Lower lobe of right lung (tissue), 2 donors: ENCODE measurements at regions not wholly inside any gene's neighbourhood (a gene's known extent, or its start where the extent isn't known, plus 50 kb on each side); places are given as distances from the start of the nearest gene placed in this dataset.

Source experiments
- ATAC-seq, 2 donors: fragments of 200-7000 bp; cut with Tn5 transposase; one replicate each; pipeline ENCODE4 v1.9.1; 2020 to 2022; ENCODE audit warnings: mild to moderate bottlenecking in 2 of 2, moderate library complexity in 2 of 2
- DNase-seq: peaks from one replicate; pipeline ENCODE4 v3.0.0-alpha.2; 2020
- H3K27ac ChIP-seq: fragments of 200-600 bp; one replicate; pipeline ENCODE4 v1.8.0; 2022
- H3K27me3 ChIP-seq: fragments of 200-600 bp; one replicate; pipeline ENCODE4 v1.8.0; 2022; ENCODE audit warnings: low read depth
- H3K36me3 ChIP-seq: fragments of 200-600 bp; one replicate; pipeline ENCODE4 v1.8.0; 2022; ENCODE audit warnings: mild to moderate bottlenecking
- H3K4me1 ChIP-seq: fragments of 200-600 bp; one replicate; pipeline ENCODE4 v1.8.0; 2022
- H3K4me3 ChIP-seq: fragments of 200-600 bp; one replicate; pipeline ENCODE4 v1.8.0; 2022; ENCODE audit warnings: mild to moderate bottlenecking
- H3K9me3 ChIP-seq: fragments of 200-600 bp; one replicate; pipeline ENCODE4 v1.8.0; 2022
- intact Hi-C: fragments of 100-400 bp; cut with DNase I; formaldehyde crosslinking; loops from one replicate; pipeline ENCODE4 v1.11.0; 2022
- TF ChIP-seq, protein P1 (sequence below): fragments of 200-600 bp; IDR thresholded peaks from one replicate; pipeline ENCODE4 v1.8.0; 2022; ENCODE audit warnings: antibody characterized with exemption, mild to moderate bottlenecking
- donor health status: DM: no; HTN: yes; CAD: no; lungs with severe emphysema.

DNA sequence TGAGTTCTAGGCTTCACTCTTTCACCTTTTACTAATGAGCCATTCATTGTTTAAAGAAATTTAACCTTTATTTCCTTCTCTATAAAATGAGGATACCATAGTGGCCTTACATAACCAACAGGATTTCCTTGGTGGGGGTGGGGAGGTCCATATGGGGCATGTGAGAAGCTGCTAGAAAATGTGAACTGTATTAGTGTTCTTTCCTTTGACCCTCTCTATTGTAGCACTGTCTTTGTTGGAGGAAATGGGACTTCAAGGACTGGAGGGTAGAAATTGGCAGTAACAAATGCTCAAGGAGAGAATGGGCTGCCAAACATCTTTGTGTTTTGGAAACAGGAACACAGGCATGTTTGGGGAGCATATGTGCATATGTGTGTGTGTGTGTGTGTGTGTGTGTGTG lies 468.7 kb upstream of the ZEB2 start:
- no peak overlapping the region for H3K4me3 ChIP-seq
- no peaks in the 10 kb centered on the region for H3K4me1 ChIP-seq
- intact Hi-C loops: no loop called here
- H3K9me3 ChIP-seq: no peaks in the 10 kb centered on the region
- TF ChIP-seq, protein P1, sequence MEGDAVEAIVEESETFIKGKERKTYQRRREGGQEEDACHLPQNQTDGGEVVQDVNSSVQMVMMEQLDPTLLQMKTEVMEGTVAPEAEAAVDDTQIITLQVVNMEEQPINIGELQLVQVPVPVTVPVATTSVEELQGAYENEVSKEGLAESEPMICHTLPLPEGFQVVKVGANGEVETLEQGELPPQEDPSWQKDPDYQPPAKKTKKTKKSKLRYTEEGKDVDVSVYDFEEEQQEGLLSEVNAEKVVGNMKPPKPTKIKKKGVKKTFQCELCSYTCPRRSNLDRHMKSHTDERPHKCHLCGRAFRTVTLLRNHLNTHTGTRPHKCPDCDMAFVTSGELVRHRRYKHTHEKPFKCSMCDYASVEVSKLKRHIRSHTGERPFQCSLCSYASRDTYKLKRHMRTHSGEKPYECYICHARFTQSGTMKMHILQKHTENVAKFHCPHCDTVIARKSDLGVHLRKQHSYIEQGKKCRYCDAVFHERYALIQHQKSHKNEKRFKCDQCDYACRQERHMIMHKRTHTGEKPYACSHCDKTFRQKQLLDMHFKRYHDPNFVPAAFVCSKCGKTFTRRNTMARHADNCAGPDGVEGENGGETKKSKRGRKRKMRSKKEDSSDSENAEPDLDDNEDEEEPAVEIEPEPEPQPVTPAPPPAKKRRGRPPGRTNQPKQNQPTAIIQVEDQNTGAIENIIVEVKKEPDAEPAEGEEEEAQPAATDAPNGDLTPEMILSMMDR: no peak
- DNase-seq (no peak), ATAC-seq (no peak)
- H3K27ac ChIP-seq: no peak overlapping the region
- no peaks in the 10 kb centered on the region for H3K27me3 ChIP-seq
- no peaks in the 10 kb centered on the region for H3K36me3 ChIP-seq

DNA sequence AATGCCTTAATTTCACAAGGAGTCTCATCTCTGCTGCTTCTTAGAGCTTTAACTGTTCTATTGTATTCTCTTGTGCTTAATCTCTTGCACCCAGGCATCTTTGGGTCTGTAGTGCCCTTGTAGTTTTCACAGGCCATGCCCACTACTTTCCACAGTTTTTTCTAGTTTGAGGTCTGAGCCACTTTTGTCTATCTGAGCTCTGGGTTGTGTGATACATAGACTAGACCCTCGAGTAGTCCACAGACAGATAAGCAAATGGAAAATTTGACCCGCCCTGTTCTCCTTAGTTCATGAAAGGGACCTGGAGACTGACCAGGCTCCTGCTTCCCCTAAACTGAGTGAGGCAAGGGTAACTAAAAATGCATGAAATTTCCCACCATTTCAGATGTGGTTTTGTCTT lies 466.8 kb upstream of the ZEB2 start:
- ATAC-seq: no peak
- DNase-seq: no peak
- Histone ChIP-seq H3K9me3 (no peaks in the 10 kb centered on the region), H3K27ac (no peak overlapping the region), H3K36me3 (no peaks in the 10 kb centered on the region), H3K4me3 (no peak overlapping the region), H3K4me1 (no peaks in the 10 kb centered on the region), H3K27me3 (no peaks in the 10 kb centered on the region)
- intact Hi-C loops: no loop called here
- TF ChIP-seq, protein P1: no peak

DNA sequence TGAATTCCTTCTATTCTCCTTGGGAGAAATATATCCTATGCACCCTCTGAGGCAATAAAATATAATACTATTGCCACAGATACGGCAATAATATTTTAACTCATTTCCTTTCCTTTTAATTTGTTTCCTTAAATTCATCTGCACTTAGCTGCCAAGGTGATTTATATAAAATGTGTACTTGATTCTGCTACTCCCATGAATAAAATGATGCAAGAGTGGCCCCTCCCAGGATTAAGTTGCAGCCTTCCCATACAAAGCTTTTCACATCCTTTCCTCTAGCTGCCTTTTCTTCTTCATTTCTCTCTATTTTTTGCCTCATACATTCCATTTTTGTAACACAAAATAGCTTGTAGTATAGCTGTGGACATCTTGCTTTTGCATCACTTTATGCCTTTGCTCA lies 464.1 kb upstream of the ZEB2 start:
- TF ChIP-seq, protein P1: no peak
- intact Hi-C loops: no loop called here
- H3K36me3 ChIP-seq: no peaks in the 10 kb centered on the region
- no peaks in the 10 kb centered on the region for H3K4me1 ChIP-seq
- H3K27ac ChIP-seq: no peak overlapping the region
- H3K27me3 ChIP-seq: no peaks in the 10 kb centered on the region
- no peaks in the 10 kb centered on the region for H3K9me3 ChIP-seq
- DNase-seq (no peak), ATAC-seq (no peak)
- no peak overlapping the region for H3K4me3 ChIP-seq

DNA sequence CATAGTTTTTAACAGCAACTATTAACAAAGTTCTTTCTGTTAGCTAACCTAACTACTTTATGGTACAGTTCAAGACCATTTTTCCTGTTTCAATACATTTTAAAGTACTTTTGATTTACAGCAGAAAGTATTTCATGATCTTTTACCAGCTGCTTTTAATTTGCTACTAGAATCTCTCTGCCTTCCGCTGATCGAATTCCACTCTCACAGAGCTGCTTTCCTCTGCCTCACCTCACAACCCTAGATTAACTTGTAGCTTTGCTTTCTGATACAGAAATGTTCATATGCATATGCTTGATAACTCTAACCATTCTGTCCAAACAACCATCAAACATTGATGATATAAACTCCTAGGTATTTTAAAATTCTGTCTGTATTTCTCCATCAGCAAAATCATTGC lies 463.2 kb upstream of the ZEB2 start:
- Histone ChIP-seq H3K9me3 (no peaks in the 10 kb centered on the region), H3K27ac (no peak overlapping the region), H3K4me1 (no peaks in the 10 kb centered on the region), H3K27me3 (no peaks in the 10 kb centered on the region), H3K4me3 (no peak overlapping the region), H3K36me3 (no peaks in the 10 kb centered on the region)
- no peak for ATAC-seq
- DNase-seq: no peak
- TF ChIP-seq, protein P1: no peak
- intact Hi-C loops: no loop called here

DNA sequence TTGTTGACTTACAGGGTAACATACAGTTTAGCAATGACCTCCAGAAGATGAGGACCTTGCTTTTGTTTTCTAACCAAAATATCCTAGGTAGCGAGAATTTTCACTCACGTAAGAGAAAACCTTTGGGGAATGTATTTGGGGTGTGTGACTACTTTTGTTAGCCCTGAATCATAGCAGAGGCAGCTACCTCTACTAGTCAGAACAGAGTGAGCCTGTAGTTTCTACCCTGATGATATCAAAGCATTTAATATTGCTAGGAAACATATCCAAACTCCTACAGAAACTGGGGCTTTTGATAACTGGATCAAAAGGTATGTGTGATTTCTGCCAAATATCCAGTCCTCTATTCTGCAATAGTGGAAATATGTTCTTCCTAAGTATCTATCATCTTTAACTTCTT lies 462.6 kb upstream of the ZEB2 start:
- Histone ChIP-seq H3K9me3 (no peaks in the 10 kb centered on the region), H3K27ac (no peak overlapping the region), H3K4me3 (no peak overlapping the region), H3K4me1 (no peaks in the 10 kb centered on the region), H3K36me3 (no peaks in the 10 kb centered on the region), H3K27me3 (no peaks in the 10 kb centered on the region)
- intact Hi-C loops: no loop called here
- TF ChIP-seq, protein P1: no peak
- no peak for ATAC-seq
- no peak for DNase-seq

DNA sequence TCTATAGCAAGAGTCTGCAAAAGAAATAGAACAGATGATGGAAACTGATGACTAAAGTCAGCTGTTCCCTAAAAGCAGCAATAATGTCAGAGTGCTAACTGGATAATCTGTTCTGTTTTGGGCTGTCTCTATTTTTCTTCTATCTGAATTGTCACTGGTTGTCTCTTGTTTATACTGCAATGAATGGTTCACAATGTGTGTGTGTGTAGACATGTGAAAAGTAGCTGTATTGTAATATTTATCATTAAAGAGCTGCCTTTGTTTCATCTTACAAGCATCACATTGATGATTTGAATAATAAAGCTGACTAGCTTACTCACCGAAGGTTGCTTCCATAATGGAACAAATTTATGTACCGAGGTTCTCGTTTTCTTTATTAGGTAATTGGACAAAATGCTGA lies 456.0 kb upstream of the ZEB2 start:
- no peak overlapping the region for H3K27ac ChIP-seq
- TF ChIP-seq, protein P1: no peak
- DNase-seq (no peak), ATAC-seq (no peak)
- H3K9me3 ChIP-seq: no peaks in the 10 kb centered on the region
- intact Hi-C loops: no loop called here
- H3K36me3 ChIP-seq: no peaks in the 10 kb centered on the region
- no peak overlapping the region for H3K4me3 ChIP-seq
- no peaks in the 10 kb centered on the region for H3K27me3 ChIP-seq
- no peaks in the 10 kb centered on the region for H3K4me1 ChIP-seq
